Activated B cell treated with CpG ODN at 0.5 μM for 24 hours (primary cell): ENCODE measurements at regions not wholly inside any gene's neighbourhood (a gene's known extent, or its start where the extent isn't known, plus 50 kb on each side); places are given as distances from the start of the nearest gene placed in this dataset.

Source experiments
- ATAC-seq: fragments of 200-7000 bp; cut with Tn5 transposase; one replicate; pipeline ENCODE4 v1.10.0; 2021; ENCODE audit warnings: low read depth, mild to moderate bottlenecking, moderate library complexity
- CTCF ChIA-PET: fragments of 350-600 bp; sonication (Branson Sonifier 250); formaldehyde crosslinking; loops from one replicate; lab custom pipeline; 2021; ENCODE audit warnings: antibody characterized with exemption; lab: Charles Lee
- POLR2A ChIA-PET: fragments of 350-600 bp; sonication (Branson Sonifier 250); formaldehyde crosslinking; loops from one replicate; lab custom pipeline; 2021; ENCODE audit warnings: antibody characterized with exemption; lab: Charles Lee
- DNase-seq: peaks from one replicate; pipeline ENCODE4 v3.0.0; 2022
- H3K27ac Mint-ChIP-seq: one replicate; pipeline ENCODE4 v1.8.0; 2020; ENCODE audit warnings: mixed read lengths
- H3K27me3 Mint-ChIP-seq: one replicate; pipeline ENCODE4 v1.8.0; 2021; ENCODE audit warnings: mixed read lengths
- H3K36me3 Mint-ChIP-seq: one replicate; pipeline ENCODE4 v1.8.0; 2021; ENCODE audit warnings: low read depth, mixed read lengths
- H3K4me1 Mint-ChIP-seq: one replicate; pipeline ENCODE4 v1.8.0; 2021; ENCODE audit warnings: mixed read lengths
- H3K4me3 Mint-ChIP-seq: one replicate; pipeline ENCODE4 v1.8.0; 2020; ENCODE audit warnings: mild to moderate bottlenecking, mixed read lengths
- H3K9me3 Mint-ChIP-seq: one replicate; pipeline ENCODE4 v1.8.0; 2020; ENCODE audit warnings: mixed read lengths
- intact Hi-C: fragments of 100-400 bp; cut with micrococcal nuclease; formaldehyde crosslinking; loops from one replicate; pipeline ENCODE4 v1.15.1; 2024
- TF ChIP-seq, protein P1 (sequence below): fragments of 200-600 bp; IDR thresholded peaks from one replicate; pipeline ENCODE4 v1.8.0; 2022; ENCODE audit warnings: antibody characterized with exemption, mild to moderate bottlenecking

DNA sequence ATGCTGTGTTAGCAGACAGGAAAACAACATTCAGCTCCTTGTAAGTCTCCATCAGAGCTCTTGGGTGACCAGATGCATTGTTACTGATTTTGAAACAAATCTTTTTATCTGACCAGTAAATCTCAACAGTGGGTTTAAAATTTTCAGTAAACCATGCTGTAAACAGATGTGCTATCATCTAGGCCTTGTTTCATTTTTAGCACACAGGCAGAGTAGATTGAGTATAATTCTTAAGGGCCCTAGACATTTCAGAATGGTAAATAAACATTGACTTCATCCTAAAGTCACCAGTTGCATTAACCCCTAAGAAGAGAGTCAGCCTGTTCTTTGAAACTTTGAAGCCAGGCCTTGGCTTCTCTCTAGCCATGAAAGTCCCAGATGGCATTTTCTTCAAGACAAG lies 237.2 kb upstream of the BMP2 start:
- DNase-seq (no peak), ATAC-seq (no peak)
- TF ChIP-seq, protein P1, sequence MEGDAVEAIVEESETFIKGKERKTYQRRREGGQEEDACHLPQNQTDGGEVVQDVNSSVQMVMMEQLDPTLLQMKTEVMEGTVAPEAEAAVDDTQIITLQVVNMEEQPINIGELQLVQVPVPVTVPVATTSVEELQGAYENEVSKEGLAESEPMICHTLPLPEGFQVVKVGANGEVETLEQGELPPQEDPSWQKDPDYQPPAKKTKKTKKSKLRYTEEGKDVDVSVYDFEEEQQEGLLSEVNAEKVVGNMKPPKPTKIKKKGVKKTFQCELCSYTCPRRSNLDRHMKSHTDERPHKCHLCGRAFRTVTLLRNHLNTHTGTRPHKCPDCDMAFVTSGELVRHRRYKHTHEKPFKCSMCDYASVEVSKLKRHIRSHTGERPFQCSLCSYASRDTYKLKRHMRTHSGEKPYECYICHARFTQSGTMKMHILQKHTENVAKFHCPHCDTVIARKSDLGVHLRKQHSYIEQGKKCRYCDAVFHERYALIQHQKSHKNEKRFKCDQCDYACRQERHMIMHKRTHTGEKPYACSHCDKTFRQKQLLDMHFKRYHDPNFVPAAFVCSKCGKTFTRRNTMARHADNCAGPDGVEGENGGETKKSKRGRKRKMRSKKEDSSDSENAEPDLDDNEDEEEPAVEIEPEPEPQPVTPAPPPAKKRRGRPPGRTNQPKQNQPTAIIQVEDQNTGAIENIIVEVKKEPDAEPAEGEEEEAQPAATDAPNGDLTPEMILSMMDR: no peak
- H3K27ac Mint-ChIP-seq: no peak overlapping the region
- CTCF ChIA-PET: no interaction called here
- POLR2A ChIA-PET: no interaction called here
- intact Hi-C loops: no loop called here
- H3K9me3 Mint-ChIP-seq: peaks cover under 1% of the 10 kb centered on the region
- no peaks in the 10 kb centered on the region for H3K27me3 Mint-ChIP-seq
- no peaks in the 10 kb centered on the region for H3K36me3 Mint-ChIP-seq
- no peak overlapping the region for H3K4me3 Mint-ChIP-seq
- H3K4me1 Mint-ChIP-seq: no peaks in the 10 kb centered on the region

DNA sequence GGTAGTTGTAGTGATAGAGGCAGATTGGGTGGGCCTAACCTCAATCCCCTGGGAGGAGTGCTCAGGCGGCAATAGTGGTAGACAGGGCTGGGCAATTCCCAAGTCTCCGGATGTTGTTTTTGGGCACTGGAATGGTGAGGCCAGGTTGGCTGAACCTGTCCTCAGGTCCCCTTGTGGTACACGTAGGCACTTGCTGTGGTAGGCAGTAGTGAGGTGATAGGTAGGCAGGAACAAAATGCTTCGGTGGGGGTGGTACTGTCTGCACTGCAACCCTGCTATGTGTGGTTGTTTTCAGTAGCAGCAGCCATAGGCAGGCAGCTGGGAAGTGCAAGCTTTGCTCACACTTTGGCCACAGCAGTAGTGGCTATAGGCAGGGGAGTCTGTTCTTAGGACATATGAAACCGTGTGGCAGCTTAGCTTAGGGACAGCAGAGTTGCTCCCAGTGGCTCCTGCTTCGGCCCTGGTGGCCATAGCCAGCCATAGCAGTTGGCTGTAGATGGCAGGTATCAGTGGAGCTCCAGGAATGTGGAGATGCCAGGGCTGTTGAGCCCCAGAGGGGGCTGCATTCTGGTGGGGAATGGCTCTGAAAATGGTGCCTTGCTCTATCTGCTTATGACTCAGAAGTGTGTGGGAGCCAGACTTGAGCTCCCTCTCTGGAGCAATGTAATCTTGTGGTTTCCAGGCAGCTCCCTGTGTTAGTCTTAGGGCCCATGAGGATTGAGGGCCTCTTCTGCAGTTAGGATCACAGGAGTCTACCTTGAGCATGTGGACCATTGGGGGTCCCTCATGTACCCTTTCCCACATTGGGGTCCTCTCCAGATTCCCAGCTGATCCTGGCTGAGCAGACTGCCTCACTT lies 241.8 kb upstream of the BMP2 start:
- Mint-ChIP-seq H3K9me3 (peaks cover 25% of the 10 kb centered on the region), H3K36me3 (no peaks in the 10 kb centered on the region), H3K27me3 (no peaks in the 10 kb centered on the region), H3K4me3 (no peak overlapping the region), H3K4me1 (no peaks in the 10 kb centered on the region), H3K27ac (no peak overlapping the region)
- DNase-seq (no peak), ATAC-seq (no peak)
- ChIA-PET CTCF (no interaction called here), POLR2A (no interaction called here)
- intact Hi-C loops: no loop called here
- TF ChIP-seq, protein P1: no peak

DNA sequence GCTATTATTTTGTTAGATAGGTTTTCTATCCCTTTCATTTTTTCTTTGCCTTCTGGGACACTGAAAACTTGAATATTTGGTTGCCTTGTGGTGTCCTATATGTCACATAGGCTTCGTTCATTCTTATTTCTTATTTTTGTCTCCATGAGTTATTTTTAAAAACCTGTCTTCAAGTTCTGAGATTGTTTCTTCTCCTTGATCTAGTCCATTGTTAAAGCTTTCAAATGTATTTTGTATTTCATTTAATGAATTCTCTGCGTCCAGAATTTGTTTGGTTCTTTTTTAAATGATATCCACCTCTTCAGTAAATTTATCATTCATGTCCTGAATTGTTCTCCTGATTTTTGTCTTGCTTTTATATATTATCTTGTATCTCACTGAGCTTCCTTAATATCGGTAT lies 243.2 kb upstream of the BMP2 start:
- ATAC-seq (no peak), DNase-seq (no peak)
- H3K4me3 Mint-ChIP-seq: no peak overlapping the region
- no peaks in the 10 kb centered on the region for H3K4me1 Mint-ChIP-seq
- POLR2A ChIA-PET: no interaction called here
- no peak overlapping the region for H3K27ac Mint-ChIP-seq
- H3K36me3 Mint-ChIP-seq: no peaks in the 10 kb centered on the region
- TF ChIP-seq, protein P1: no peak
- no peaks in the 10 kb centered on the region for H3K27me3 Mint-ChIP-seq
- intact Hi-C loops: no loop called here
- CTCF ChIA-PET: no interaction called here
- peaks cover 28% of the 10 kb centered on the region for H3K9me3 Mint-ChIP-seq

DNA sequence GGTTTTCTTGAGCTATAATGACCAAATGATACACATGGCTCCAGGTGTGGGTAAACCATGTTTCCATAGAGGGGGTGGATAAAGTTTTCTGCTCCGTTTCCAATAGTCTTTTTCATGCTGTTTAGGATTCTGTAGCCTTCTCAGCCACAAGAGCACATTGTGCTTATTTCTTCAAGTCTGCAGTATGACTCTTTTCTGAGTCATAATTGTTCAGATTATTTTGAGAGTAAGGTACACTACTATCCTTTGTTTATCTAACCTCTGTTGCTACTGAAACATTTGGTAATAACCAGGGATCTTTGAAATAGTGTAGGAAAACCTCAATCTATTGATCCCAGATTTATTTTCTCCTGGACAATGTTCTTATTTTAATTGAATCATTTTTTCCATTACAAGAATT lies 247.9 kb upstream of the BMP2 start:
- POLR2A ChIA-PET: no interaction called here
- H3K36me3 Mint-ChIP-seq: no peaks in the 10 kb centered on the region
- no peak overlapping the region for H3K4me3 Mint-ChIP-seq
- no peaks in the 10 kb centered on the region for H3K27me3 Mint-ChIP-seq
- no peaks in the 10 kb centered on the region for H3K4me1 Mint-ChIP-seq
- peaks cover 24% of the 10 kb centered on the region for H3K9me3 Mint-ChIP-seq
- CTCF ChIA-PET: no interaction called here
- no peak overlapping the region for H3K27ac Mint-ChIP-seq
- intact Hi-C loops: no loop called here
- ATAC-seq (no peak), DNase-seq (no peak)
- TF ChIP-seq, protein P1: no peak

DNA sequence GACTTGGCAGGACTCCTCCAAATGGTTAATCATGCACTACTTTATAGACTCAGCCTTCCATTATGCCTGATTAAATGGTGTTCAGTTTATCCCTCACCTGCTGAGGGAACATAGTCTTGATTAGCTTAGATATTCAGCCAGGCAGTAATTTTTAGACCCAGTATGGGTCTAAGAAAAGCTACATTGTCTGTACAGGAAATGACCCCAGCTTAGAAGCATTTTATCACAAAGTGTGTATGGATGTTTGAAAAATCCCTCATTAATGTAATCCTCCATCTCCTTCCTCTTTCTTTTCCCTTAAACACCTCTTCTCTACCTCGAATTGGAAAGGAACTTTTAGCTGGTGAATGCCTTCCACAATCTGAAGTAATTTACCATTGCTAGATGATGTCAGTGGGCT lies 252.2 kb upstream of the BMP2 start:
- Mint-ChIP-seq H3K36me3 (no peaks in the 10 kb centered on the region), H3K4me1 (no peaks in the 10 kb centered on the region), H3K27ac (no peak overlapping the region), H3K9me3 (peaks cover 4% of the 10 kb centered on the region), H3K27me3 (no peaks in the 10 kb centered on the region), H3K4me3 (no peak overlapping the region)
- TF ChIP-seq, protein P1: no peak
- ATAC-seq (no peak), DNase-seq (no peak)
- ChIA-PET POLR2A (no interaction called here), CTCF (no interaction called here)
- intact Hi-C loops: no loop called here
